Endothelial cell (in vitro differentiated cells): ENCODE measurements at regions not wholly inside any gene's neighbourhood (a gene's known extent, or its start where the extent isn't known, plus 50 kb on each side); places are given as distances from the start of the nearest gene placed in this dataset.

Source experiments
- DNase-seq: peaks from one replicate; pipeline ENCODE4 v3.0.0; 2021; ENCODE audit warnings: low spot score
- H3K27ac Mint-ChIP-seq: one replicate; pipeline ENCODE4 v1.8.0; 2021; ENCODE audit warnings: mixed read lengths, inconsistent platforms; ENCODE audit not compliant: unreplicated experiment
- H3K27me3 Mint-ChIP-seq: one replicate; pipeline ENCODE4 v1.8.0; 2021; ENCODE audit warnings: mild to moderate bottlenecking, moderate library complexity, mixed read lengths, inconsistent platforms; ENCODE audit not compliant: unreplicated experiment
- H3K36me3 Mint-ChIP-seq: one replicate; pipeline ENCODE4 v1.8.0; 2021; ENCODE audit warnings: mild to moderate bottlenecking, low read depth, mixed read lengths, inconsistent platforms; ENCODE audit not compliant: unreplicated experiment
- H3K4me1 Mint-ChIP-seq: one replicate; pipeline ENCODE4 v1.8.0; 2021; ENCODE audit warnings: mild to moderate bottlenecking, mixed read lengths, inconsistent platforms; ENCODE audit not compliant: unreplicated experiment
- H3K4me3 Mint-ChIP-seq: one replicate; pipeline ENCODE4 v1.8.0; 2021; ENCODE audit warnings: mild to moderate bottlenecking, mixed read lengths, inconsistent platforms; ENCODE audit not compliant: unreplicated experiment
- H3K9me3 Mint-ChIP-seq: one replicate; pipeline ENCODE4 v1.8.0; 2021; ENCODE audit warnings: mixed read lengths, inconsistent platforms; ENCODE audit not compliant: unreplicated experiment
- CTCF ChIP-seq: fragments of 200-600 bp; sonication (generic); IDR thresholded peaks from one replicate; pipeline ENCODE4 v1.5.0; 2021; ENCODE audit warnings: antibody characterized with exemption; ENCODE audit not compliant: unreplicated experiment

GRCh38 chr18:11496526-11497172 is 112.7 kb upstream of the SLC35G4 start:
- H3K4me3 Mint-ChIP-seq, result no peak overlapping the region
- no peak for DNase-seq
- no peaks in the 10 kb centered on the region for H3K36me3 Mint-ChIP-seq
- H3K27ac Mint-ChIP-seq, result no peak overlapping the region
- no peak for TF ChIP-seq CTCF
- H3K27me3 Mint-ChIP-seq, result no peaks in the 10 kb centered on the region
- peaks cover 3% of the 10 kb centered on the region for H3K4me1 Mint-ChIP-seq
- no peaks in the 10 kb centered on the region for H3K9me3 Mint-ChIP-seq

GRCh38 chr18:11495441-11495840 is 114.0 kb upstream of the SLC35G4 start:
- TF ChIP-seq CTCF, result no peak
- Mint-ChIP-seq H3K4me3 (no peak overlapping the region), H3K27me3 (no peaks in the 10 kb centered on the region), H3K27ac (no peak overlapping the region), H3K9me3 (no peaks in the 10 kb centered on the region), H3K4me1 (peaks cover 3% of the 10 kb centered on the region), H3K36me3 (no peaks in the 10 kb centered on the region)
- no peak for DNase-seq

- H3K4me1 Mint-ChIP-seq, result peaks cover 3% of the 10 kb centered on the region
- H3K36me3 Mint-ChIP-seq, result no peaks in the 10 kb centered on the region
- no peak overlapping the region for H3K27ac Mint-ChIP-seq
- no peak overlapping the region for H3K4me3 Mint-ChIP-seq
- H3K27me3 Mint-ChIP-seq, result no peaks in the 10 kb centered on the region
- no peaks in the 10 kb centered on the region for H3K9me3 Mint-ChIP-seq
- no peak for DNase-seq
- TF ChIP-seq CTCF, result no peak
These were observed 115.3 kb upstream of the SLC35G4 start for GRCh38 chr18:11494107-11494506.

GRCh38 chr18:11489266-11489899 is 120.0 kb upstream of the SLC35G4 start:
- Mint-ChIP-seq H3K27me3 (no peaks in the 10 kb centered on the region), H3K27ac (no peak overlapping the region), H3K4me1 (no peaks in the 10 kb centered on the region), H3K4me3 (no peak overlapping the region), H3K9me3 (no peaks in the 10 kb centered on the region), H3K36me3 (no peaks in the 10 kb centered on the region)
- no peak for TF ChIP-seq CTCF
- no peak for DNase-seq

GRCh38 chr18:11488175-11488574 is 121.2 kb upstream of the SLC35G4 start:
- Mint-ChIP-seq H3K9me3 (no peaks in the 10 kb centered on the region), H3K4me1 (no peaks in the 10 kb centered on the region), H3K4me3 (no peak overlapping the region), H3K36me3 (no peaks in the 10 kb centered on the region), H3K27me3 (peaks cover 2% of the 10 kb centered on the region), H3K27ac (no peak overlapping the region)
- DNase-seq, result no peak
- TF ChIP-seq CTCF, result no peak
